DMS 273 treated with DMSO at 0.1 percent for 48 hours (cell line): ENCODE measurements at regions not wholly inside any gene's neighbourhood (a gene's known extent, or its start where the extent isn't known, plus 50 kb on each side); places are given as distances from the start of the nearest gene placed in this dataset.
"Not testable (repeated sequence)": the region's sequence is repeated elsewhere in the genome, so short reads cannot be mapped to it uniquely, and the experiment has no call there.

ENCODE experiments used
- DNase-seq: peaks from one replicate; lab custom pipeline; 2025; lab: John Stamatoyannopoulos, UW

DNA sequence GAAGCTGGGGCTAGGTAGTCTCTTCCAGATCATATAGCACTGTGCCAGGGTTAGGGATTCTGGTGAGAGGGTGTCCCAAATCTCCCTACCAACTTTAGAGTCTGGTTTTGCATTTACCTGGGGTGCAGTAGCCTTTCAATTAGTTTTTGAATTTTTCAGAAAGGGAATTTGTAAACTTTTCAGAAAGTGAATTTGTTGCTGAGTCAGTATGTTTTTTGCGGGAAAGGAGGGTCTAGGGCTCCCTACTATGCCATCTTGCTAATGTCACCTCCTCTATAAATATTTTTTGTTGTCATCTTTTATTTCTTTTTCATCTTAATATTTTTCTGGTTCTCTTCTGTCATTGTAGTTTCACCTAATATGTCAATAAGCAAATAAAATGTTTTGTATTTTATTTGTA is 95.8 kb upstream of the FAM98A start:
- DNase-seq, result no peak

DNA sequence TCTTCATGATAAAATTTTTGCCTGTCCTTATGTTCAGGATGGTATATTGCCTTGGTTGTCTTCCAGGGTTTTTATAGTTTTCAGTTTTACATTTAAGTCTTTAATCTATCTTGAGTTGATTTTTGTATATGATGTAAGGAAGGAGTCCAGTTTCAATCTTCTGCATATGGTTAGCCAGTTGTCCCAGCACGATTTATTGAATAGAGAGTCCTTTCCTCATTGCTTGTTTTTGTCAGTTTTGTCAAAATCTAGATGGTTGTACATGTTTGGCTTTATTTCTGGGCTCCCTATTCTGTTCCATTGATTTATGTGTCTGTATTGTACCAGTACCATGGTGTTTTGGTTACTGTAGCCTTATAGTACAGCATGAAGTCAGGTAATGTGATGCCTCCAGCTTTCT is 91.6 kb upstream of the FAM98A start:
- not testable (repeated sequence) for DNase-seq

DNA sequence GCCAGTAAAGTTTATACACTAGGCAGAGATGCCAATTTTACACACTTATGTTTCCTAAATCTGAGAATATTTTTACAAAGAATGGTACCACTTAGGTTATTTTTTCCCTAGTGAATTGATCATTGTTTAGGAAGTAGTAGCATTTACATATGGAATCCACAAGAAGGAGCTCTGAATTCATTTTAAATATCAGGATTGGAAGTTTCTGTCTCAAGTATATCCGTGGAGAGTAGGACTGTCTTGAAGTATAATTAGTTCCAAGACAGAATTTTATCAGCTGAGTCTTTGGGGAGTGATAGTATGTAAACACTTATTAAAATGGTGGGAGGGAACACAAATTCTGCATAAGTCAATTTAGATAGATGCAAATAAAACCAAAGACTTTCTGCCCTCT is 82.3 kb upstream of the FAM98A start:
- no peak for DNase-seq

DNA sequence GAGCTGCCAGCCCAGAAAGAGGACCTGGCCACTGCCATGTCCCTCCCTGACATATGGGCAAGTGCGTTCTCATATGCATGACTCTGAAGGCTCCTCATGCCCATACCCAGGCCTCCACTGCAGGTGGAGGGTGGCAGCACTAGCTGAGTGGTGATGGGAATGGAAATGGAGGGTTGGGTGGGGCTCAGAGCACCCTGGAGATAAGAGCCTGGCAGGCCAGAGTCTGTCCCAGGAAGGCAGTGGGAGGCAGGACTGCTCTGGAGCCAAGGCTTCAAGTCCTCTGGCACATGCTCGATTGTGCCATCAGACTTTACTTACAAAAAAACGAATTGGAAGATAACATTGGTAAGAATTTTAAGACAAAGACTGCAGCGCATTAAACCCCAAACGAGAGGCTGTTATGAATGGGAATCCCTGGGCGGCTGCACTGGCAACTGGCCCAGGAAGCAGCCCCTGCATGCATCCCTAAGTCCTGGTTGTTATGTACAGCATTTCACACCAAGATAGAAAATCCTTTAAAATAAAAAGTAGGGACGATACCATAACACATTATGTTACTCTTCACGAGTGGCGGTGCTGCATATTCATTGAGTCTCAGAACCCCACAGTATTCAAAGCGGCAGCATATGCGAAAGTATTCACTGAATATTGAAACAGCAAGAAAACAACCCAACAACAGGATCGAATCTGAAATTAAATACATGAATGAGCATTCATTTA is 81.7 kb upstream of the FAM98A start:
- DNase-seq, result no peak

DNA sequence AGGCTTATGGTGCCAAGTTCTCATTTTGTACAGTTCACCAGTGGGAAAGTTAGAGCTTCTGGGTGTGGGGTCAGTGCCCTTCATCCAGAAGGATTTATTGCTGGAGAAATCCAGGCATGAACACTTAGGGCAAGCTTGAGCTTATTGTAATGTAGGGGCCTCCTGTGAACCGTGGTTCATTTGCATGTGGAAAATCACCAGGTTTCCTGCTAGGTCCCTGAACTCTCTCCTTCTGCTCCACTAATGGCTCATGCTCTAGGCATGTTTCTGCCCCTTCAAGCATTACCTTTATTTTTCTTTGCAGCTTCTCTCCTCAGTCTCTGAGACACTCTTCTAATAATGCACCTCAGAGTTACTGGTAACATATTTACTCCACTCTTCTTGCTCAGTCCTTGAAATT is 79.3 kb upstream of the FAM98A start:
- no peak for DNase-seq

DNA sequence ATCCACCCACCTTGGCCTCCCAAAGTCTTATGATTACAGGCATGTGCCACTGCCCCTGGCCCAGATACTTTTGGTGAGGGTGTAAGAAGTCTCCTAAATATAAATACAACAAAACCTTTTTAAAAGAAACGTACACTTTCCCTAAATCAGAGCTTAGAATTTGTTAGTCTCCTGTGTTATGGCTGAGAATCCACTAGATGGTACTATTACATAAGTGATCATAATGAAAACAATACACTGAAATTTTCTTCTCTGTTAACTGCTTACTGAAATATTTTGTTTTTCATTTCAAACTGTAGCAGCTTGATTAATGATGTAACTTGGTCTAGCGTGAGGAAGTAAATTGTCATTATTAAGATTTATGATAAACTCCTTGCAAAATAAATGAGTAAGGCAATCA is 74.8 kb upstream of the FAM98A start:
- DNase-seq, result no peak

DNA sequence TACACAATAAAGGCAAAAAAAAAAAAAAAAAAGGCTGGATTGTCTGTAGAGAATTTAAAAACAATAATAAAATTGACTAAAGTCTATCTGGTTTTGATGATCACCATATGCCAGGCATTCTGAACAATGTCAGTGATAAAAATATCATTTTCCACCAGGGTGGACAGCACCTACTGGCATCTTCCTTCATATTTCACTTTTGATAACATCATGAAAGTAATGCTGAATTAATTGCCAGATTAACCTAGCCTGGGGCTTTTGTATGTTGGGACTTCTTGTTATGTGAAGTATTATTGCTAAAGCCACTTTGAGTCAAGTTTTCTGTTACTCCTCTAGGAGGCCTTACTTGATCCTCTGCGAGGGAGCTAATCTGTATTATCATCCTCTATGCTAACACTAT is 73.8 kb upstream of the FAM98A start:
- DNase-seq, result no peak

DNA sequence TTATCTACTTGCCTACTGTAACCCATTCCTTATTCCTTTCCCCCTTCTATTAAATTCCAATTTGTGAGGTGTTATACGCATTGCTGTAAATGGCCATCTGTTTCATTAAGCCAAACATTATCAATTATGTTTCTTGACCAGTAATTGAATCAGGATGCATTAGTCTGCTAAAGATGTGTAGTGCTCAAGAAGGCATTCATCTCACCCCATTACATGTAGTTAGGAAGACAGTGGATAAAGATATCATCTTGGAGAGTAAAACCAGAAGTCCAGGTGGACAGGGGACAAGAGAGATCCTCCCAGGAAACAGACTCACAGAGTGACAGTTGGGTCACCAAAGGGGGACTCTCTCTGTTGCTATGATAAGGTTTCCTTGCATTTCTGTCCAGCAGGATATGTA is 73.3 kb upstream of the FAM98A start:
- DNase-seq, result no peak

DNA sequence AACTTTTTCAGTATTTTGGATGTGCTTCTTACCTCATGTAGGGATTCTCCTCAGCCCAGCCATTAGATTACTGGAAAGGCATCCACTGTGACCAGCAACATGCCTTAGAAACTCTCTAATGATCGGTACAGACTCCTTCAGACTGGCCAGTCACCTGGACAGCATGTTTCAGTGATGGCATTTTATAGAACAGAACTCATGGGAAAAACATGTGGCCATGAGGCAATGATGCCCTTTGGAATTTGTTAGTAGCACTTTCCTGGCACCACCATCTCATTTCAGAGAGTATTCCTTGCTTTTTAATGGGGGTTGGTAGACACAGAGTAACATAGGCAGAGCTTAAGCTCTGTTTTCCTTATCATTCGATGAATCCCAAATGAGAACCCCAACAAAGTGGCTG is 72.1 kb upstream of the FAM98A start:
- no peak for DNase-seq

DNA sequence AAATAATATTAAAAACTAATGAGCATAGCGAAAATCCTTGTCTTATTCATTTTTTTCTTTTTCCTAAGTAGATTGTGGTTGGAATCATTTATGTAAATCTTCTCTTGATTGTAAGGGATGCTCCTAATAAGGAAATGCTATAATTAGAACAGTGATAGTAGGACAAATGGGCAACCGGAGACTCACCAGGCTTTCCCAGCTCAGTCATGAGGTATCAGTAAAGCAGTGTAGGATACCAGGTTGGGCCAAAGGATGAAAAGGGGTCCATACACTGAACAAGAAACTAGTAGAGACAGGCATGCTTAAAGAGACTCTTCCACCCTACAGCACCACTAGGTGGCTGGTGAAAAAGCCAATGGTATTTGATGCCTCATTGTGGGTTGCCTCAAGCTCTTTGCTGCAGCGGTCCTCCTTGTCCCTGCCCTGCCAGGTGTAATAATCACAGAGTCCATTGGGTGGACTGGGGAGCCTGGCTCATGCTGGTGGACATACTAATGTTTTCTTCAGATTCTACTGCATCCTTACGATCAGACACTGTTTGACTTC is 71.4 kb upstream of the FAM98A start:
- DNase-seq, result no peak

DNA sequence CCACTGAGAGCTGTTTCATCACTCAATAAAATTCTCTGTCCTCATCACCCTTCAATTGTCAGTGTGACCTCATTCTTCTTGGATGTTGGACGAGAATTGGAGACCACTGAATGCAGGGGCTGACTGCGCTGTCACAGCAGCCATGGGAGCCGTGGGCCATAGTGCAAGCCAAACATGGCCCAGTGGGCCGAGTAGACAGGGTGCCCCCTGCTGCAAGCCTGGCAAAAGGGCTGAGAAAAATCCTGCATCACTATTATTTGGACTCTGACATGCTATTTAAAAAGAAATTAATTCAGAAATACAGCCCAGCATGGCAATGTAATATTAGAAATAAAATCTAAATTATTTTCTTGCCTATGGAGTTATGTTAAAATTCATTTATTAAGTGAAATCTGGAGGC is 67.8 kb upstream of the FAM98A start:
- no peak for DNase-seq

DNA sequence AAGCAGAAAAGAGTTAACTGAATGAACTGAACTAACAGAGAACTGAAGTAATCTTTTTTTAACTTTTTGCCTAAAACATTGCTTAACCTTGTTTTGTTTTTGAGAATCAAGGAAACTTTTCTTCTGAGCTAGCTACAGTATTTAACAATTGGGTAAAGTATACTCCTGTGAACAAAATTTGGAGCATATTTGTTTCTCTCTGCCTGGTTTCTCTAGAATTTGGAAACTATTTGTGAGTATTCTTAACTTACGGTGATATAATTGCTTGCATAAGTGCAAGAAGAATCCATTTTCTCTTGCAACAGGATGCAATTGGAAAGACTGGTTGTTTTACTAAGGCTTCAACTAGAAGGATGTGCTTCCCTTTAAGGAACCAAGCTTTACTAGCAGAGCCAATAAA is 65.9 kb upstream of the FAM98A start:
- DNase-seq, result no peak

DNA sequence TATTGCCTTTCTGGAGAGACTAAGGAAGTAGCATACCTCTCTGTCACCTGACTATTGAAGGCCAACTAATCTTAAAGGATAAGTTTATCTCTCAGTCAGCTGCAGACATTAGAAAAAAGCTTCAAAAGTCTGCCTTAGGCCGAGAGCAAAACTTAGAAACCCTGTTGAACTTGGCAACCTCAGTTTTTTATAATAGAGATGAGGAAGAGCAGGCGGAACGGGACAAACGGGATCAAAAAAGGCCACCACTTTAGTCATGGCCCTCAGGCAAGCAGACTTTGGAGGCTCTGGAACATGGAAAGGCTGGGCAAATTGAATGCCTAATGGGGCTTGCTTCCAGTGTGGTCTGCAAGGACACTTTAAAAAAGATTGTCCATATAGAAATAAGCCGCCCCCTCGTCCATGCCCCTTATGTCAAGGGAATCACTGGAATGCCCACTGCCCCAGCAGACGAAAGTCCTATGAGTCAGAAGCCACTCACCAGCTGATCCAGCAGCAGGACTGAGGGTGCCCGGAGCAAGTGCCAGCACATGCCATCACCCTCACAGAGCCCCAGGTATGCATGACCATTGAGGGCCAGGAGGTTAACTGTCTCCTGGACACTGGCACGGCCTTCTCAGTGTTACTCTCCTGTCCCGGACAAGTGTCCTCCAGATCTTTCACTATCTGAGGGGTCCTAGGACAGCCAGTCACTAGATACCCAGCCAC is 61.5 kb upstream of the FAM98A start:
- no peak for DNase-seq

DNA sequence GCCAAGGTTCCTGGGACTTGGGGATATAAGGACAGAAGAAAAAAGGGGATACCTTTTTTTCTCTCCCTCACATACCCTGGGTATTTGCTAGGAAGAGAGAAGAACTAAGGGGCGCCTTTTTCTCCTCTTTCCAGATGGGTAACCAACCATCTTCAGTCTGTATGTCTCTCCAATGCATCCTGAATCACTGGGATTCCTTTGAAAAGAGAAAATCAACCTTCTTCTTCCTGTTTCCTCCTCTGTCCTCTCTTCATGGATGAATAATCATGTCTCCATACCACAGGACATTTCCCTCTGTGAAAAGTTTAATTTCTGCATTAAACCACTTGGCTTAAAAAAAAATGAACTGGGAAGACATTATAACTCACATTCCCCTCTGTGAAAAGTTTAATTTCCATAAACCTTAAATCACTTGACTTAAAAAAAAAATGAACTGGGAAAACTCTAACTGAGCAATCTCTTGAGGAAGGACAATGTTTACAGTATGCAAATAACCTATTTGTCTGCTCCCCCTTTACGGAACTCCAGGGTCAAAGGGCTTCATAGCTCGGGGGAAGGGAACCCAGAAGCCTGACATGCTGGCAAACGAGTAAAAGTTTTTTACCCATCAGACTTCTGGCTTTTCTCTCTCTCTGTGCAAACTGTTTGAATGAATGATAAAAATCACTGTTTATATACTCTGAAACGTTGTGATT is 56.7 kb upstream of the FAM98A start:
- DNase-seq, result no peak

DNA sequence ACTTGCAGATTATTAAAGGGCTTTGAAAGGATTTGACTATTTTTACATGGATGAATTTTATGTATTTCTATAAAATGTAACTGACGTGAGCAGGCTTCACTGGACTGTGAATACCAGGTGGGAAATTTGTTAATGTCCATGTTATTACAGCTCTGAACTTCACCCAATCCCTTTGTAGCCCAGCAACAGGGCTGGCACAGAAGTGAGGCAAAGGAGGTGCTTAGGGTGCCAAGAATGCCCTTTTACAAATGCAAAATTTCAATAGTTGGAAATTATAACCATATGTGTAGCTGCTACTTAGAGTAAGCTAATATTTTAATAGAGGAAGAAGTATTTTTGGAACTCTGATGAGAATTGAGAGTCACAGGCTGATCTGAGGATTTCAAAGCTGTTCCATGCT is 53.7 kb upstream of the FAM98A start:
- no peak for DNase-seq

DNA sequence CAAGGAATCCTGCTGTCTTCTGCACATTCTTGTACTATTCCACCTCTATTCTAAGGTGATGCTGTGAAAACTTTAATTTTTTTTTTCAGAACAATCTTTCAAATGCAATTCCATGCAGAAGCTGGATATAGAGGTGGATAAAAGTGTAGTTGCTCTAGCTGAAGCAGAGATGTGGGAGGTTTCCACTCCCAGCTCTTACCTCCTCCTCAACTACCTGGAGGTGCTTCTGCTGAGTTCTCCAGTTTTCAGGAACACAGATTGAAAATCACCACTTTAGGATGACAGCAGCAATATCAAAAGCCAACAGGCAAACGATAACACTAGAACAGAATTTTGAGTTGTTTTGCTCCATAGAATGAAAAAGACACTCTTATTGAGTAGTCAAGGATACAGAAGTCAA is 51.1 kb upstream of the FAM98A start:
- no peak for DNase-seq
